NCI-H510A (cell line): ENCODE measurements at regions not wholly inside any gene's neighbourhood (a gene's known extent, or its start where the extent isn't known, plus 50 kb on each side); places are given as distances from the start of the nearest gene placed in this dataset.

ENCODE experiments used
- DNase-seq: peaks from one replicate; lab custom pipeline; 2025; lab: John Stamatoyannopoulos, UW

DNA sequence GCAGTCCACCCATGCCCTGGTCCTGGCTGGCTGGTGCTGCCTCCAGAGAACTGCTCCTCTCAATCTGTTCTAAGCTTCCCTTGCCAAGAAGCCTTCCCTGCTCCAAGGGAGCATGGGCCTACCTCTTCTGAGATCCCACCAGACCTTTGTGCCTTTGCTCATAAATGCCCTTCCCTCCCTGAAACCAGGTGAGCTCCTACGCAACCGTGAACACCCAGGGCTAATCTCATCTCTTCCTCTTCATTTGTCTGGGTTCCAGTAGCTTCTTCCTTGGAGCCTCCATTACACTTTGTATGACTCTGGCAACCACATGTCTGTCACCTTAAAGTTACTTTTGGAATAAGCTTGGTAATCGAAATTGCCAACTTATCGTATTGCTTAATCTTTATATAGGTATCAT, 270.6 kb downstream of the PBX3 start:
- DNase-seq = no peak

DNA sequence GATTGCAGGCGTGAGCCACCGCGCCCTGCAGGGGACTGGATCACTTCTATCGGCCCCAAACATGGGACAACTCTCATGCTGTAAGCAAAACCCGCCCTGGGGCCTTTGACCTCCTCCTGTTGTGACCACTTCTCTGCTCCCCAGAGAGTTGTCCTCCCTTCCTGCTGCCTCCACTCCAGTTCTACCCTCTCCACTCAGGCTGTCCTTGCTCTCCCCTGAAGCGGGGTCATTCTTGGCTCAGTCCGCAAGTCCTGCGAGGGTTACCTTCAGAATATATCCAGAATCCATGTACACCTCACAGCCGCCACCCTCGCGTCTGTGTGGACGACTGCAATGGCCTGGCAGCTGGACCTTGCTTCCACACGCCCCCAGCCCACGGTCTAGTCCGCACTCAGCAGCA, 273.7 kb downstream of the PBX3 start:
- DNase-seq = no peak

DNA sequence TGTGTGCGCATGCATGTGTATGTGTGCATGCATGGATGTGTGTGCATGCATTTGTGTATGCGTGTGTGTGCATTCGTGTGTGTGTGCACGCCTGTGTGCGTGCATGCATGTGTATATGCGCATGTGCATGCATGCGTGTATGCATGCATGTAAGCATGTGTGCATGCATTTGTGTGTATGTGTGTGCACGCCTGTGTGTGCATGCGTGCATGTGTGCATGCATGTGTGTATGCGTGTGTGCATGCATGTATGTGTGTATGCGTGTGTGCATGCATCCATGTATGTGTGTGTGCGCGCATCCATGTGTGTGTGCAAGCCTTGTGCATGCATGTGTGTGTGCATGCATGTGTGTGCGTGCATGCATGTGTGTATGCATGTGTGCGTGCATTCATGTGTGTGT, 276.8 kb downstream of the PBX3 start:
- no peak for DNase-seq

DNA sequence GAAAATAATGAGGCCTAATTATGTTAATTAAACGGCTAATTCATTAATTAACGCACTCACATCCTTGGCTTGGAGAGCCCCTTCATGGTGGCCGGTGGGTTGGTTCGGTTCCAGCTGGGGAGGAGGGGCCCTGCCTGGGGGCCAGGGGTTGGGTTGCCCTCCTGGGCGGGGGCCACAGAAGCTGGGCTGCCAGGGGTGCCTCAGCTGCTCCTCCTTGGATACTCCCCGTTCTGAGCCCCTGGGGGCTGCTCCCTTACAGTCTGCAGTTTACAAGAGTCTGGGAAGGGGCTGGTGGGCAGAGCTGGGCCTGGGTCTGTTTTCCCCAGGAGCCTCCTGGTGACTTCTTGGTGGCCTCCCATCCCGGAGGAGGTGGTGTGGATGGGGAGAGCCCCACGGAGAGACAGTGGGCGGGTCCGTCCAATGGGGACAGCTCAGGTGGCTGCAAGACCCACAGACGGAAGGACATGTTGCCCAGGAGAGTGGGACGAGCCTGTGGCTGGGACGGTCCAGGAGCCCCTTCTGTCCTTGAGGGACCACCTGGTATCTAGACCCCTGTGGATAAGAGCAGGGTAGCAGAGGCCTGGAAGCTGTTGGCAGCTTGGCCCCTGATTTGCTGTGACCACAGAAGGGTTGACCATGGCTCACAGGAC, 277.5 kb downstream of the PBX3 start:
- no peak for DNase-seq

DNA sequence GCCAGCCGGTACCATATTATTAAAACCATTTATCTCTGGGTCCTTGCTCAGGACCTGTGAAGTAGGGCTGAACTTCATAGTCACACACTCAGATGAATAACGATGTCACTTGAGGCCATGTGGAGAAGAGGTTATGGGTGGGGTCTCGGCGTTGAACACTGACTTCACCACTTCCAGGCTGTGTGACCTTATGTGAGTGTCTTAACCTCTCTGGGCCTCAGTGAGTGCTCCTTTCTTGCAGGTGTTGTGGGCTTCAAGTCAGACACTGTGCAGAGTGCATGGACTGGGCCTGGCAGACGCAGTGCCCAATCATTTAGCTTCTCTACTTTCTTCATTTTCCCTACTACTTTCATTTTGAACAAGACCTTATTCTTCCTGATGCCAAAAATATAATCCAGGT, 278.8 kb downstream of the PBX3 start:
- DNase-seq = no peak

DNA sequence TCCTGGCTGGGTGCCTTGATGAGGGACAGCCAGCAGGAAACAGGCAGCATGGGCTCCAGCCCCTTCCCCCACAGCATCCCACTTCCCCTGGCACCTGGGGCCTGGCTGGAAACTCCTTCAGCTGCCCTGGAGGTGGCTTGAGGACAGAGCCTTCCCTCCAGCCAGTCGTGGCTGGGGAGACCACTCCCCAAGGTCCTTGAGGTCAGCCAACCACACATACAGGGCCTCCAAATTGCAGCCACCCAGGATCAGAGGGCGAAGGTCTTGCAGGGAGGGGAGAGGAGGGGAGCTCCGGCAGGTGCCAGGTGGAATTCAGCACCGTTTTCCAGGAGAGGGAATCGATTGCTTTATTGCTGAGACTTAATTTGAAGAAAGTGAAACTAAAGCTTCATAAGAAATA, 280.4 kb downstream of the PBX3 start:
- DNase-seq = no peak

DNA sequence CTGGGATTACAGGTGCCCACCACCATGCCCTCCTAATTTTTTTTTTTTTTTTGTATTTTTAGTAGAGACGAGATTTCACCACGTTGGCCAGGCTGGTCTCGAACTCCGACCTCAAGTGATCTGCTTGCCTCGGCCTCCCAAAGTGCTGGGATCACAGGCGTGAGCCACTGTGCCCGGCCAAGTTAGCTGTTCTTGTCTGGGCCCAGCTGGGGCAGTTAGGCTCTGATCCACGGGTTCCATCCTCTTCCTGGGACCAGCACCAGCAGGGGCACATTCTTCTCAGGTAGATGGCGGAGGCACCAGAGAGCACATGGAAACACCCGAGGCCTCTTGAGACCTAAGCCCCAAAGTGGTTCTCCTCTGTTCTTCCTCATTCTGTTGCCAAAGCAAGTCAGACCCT, 281.6 kb downstream of the PBX3 start:
- DNase-seq = no peak

DNA sequence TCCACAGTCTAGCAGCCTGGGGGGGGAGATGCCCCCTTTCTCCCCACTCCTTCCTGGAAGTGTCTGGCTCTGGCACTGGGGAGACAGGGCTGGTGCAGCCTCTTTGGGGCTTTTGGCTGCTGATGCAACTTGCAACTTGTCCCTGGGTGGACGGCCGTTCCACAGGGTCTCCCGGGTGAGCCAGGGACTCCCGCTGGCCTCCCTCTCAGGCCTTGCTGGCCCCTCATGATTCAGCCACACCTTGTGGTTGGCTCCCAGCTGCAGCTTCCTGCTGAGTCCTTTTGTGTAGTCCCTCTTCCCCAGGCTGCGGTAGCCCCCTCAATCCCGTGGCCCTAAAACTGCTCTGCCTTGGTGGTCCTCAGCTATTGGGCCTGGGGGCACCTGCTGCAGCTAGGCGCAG, 283.5 kb downstream of the PBX3 start:
- no peak for DNase-seq

DNA sequence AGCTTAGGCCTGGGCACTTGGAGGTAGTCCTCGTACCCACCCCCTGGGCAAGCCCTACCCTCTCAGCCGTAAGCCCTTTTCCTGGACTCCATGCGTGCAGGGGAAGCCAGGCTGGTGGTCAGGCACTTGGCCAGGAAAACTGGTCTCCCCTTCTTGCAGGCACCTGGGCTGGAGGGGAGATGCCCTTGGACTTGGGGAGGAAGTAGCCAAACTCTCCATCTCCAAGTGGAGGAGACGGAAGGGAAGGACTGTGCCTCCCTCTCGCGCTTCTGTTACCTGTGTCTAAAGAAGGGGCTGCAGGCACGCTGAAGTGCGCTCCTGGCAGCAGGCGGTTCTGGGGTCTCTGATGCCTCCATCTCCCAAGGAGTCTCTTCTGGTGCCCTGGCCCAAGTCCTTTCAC, 283.9 kb downstream of the PBX3 start:
- no peak for DNase-seq

DNA sequence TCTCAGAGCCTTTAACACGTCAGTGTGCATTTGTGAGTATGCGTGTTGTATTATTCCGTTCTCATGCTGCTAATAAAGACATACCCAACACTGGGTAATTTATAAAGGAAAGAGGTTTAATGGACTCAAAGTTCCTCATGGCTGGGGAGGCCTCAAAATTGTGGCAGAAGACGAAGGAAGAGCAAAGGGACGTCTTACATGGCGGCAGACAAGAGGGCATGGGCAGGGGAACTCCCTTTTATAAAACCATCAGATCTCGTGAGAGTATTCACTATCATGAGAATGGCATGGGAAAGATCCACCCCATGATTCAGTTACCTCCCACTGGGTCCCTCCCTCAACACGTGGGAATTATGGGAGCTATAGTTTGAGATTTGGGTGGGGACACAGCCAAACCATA, 285.0 kb downstream of the PBX3 start:
- no peak for DNase-seq

DNA sequence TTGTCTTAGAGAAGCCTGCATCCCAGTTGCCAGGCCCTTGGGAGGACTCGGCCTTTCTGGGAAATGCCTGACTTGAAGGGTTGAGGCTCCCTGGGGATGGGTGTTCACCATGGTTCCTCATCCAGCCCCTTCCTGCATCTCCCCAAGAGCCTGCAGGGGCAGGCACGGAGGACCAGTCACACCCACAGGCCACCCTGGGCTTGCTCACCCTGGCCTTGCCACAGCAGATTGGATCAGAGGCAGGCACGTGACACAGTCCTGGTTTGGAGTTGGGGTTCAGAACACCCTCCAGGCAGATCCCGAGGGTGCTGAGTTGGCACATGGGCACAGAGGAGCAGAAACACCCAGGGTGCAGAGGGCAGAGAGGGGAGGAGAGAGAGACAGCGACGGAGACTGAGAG, 286.1 kb downstream of the PBX3 start:
- no peak for DNase-seq

DNA sequence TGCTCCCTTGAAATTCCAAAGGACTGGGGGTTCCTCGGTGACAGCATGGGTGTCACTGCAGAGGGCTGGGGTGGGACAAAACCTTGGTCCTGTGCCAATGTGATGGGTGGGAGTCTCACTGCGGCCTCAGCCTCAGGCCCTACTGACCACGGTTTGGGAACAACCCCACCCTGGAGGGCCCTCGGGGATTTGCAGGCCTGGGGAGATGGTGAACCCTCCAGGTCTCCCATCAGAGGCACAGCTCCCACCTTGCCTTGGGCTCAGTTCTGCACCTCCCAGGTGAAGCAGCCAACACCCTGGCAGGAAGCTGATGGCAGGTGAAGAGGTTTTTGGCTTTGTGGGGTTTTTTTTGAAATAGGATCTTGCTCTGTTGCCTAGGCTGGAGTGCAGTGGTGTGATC, 286.8 kb downstream of the PBX3 start:
- DNase-seq = no peak

DNA sequence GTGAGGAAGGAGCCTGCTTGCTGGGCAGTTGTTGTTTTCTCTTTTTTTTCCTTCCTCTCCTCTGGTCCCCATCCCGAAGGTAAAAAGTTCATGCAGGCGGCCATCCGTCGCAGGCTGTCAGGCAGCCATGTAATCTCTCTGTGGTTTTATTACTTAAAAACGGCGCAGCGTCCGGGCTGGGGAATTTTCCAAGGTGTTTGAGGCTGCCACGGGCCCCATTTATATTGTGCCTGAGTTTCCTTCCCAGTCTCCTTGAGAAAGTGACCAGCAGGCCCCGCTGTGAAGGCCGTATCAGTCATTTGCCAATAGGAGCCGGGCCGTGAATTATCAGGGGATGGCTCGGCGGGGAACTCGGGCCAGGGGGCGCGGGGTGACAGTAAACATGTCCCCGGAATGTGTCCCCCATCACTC, 289.7 kb downstream of the PBX3 start:
- DNase-seq = no peak

DNA sequence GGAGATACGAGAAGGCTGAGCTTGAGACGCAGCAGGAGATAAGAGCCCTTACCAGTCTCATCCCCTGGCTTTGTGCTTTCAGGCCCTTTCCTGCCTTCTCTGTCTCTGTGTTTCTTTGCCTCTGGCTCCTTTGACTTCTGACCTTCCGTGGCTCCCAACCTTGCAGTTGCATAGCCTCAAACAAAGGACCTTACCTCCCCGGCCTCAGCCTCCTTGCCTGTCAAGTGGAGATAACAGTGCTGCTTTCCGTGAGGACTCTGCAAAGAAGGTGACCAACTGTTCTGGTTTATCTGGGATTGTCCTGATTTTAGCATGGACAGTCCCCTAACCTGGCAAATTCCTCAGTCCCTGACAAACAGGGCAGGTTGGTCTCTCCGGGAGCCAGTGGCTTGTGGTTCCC, 287.8 kb upstream of the MVB12B start:
- no peak for DNase-seq

DNA sequence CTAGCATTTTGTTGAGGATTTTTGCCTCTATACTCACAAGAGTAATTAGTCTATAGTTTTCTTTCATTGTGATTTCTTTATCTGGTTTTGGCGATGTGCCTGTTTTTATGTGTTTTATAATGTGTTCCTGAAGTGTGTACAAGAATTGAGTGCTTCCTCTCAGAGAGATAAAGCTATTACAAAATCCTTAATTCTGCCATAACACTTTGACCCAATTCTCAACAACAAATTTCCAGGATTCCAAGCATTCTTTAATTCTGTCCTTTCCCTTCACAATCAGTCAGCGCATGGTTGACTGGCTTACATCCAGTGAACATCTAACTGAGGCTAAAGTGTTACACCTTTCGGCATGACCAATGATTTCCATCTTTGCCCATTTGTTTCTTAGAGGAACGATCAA, 282.9 kb upstream of the MVB12B start:
- no peak for DNase-seq

DNA sequence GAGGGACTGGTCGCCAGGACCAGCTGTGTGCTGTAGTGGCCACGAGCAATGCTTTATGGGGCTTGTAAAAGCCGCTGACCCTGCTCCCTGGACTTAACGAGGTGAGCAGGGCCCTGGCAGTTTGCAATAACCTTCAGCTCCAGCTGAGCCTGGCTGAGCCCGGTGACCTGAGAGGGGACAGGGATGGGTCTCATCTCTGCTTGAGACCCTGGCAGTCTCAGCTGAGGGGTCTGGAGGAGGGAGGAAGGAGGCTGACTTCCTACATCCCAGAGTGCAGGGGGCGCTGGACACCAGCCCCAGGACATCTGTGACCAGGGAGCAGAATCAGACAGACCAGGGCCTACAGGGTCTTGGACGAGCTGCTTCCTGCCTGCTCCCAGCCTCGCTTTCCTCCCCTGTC, 277.5 kb upstream of the MVB12B start:
- no peak for DNase-seq

DNA sequence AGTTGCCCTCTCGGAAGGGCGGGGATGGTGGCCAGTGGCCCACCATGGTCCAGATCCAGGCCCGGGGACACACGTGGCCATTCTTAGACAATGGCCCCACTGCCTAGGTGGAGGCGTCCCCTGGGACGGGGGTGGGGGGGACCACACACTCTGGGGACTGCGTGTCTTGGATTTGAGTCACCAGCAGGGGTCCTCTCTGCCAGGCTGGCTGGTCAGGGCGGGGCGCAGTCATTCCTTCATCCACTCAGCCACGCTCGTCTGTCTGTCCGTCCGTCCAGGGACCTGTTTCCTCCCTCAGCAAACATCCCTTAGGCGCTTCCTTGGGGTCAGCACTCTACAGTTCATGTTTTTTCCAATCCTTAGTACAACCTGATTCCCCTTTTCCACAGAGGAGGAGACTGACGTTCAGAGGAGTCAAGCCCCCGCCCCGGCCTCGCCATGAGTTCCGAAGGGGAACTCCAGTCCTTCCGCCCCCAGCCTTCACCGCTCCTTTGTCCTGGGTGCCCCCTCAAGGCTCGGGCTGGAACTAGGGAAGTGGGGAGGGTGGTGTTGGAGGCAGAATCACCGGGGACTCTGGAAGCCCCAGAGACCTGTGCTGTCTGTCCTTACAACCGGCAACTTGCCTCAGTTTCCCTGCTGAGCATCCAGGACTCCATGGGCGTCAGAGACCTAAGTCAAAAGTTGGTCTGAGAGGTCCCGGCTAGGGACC, 276.6 kb upstream of the MVB12B start:
- DNase-seq = no peak

DNA sequence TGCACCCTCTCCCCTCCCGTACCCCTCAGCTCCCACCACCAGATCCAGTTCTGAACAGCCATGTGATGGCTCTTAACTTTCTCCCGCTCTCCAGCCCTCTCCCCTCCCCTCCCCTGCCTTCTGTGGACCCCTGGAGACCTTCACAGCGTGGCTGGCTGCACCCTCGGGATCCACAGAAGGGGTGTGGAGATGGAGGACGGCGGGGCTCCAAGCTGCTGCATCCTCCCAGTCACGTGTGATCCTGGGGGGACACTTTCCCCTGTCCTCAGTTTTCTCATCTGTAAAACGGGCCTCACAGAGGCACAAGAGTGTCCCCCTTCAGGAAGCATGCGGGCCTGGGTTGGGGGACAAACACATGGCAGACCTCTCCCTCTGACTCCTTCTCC, 276.0 kb upstream of the MVB12B start:
- no peak for DNase-seq

DNA sequence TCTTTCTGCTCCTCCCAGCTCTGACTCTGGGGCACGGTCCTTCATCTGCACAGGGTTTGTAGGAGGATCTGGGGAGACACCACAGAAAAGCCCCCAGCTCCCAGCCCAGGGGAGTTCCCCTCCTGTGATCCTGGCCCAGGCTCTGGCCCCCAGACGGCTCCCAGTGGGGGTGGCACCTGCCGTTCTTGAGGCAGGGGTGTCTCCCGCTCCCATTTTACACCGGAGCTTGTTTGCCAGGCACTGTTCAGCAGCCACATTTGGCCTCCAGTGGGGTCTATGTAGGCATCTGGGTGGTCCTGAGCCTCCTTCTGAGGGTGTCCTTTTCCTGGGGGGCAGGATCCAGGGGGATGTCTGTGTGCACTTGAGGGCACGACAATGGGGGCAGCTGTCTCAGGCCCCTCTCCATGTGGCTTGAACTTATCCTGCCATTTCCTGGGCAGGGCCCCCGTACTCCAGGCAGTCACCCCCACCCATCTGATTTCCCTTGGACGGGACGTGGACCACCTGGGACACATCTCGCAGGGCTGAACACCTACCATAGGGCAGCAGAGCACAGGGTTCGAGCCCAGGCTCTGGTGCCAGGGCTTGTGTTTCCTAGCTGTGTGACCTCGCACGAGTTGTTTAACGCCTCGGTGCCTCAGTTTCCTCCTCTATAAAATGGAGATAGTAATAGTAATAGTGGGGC, 275.0 kb upstream of the MVB12B start:
- DNase-seq = no peak

DNA sequence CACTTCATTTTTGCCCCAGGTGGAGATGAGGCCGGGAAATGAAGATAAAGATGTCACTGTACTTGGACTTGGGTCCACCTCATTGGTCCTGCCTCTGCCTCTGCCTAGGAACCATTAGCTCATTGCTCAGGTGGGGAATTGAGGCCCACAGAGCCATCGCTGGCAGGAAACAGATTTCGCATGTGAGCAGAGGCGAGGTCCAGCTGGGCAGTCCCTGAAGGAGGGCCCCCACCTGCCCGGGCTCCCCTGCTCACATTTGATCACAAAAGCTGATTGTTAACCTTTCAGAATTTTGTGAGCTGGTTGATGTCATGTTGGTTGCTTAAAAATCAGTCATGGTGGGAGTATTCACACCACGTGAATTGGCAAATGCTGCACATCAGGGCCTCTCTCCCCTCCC, 273.8 kb upstream of the MVB12B start:
- DNase-seq = no peak

DNA sequence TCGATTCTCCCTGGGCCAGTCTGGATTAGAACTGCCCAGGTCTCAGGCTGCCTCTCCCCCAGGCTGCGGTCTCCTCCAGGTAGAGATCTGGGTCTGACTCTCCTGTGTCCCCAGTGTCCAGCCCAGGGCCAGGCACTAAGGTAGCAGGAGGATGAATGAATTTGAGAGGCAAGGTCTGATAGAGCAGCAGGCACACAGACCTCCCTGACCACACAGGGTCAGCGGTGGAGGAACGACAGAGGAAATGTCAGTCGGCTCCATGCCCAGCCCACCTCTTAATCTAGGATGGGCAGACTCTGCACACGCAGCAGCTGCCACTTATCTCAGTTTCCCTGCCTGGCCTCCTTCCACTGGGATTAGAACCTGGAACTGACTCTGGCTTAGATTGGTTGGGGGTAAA, 272.7 kb upstream of the MVB12B start:
- no peak for DNase-seq

DNA sequence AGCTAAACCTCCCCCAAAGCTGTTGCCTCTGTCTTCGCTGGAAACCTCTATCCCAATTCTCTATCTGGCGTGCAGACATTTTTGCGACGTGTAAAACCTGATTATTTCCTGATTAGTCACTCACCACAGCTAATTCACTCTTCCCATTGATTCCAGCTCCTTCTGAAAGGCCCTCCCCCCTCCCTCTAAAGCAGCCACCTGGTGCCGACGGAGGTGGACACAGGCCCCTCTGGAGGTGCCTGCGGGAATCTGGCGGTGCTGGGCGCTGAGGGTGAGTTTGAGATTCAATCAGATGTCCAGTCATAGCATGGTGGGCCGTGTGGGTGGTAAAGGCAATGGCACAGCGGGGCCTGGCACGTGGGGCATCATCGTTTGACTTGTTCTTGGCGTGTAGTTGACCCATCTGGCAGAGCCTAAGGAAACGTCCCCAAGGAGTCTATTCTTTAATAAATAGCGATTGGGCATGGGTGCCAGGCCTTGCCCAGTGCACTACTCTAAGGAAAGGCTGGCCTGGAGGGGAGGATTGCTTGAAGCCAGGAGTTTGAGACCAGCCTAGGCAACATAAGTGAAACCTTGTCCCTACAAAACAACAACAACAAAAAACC, 271.1 kb upstream of the MVB12B start:
- DNase-seq = no peak

DNA sequence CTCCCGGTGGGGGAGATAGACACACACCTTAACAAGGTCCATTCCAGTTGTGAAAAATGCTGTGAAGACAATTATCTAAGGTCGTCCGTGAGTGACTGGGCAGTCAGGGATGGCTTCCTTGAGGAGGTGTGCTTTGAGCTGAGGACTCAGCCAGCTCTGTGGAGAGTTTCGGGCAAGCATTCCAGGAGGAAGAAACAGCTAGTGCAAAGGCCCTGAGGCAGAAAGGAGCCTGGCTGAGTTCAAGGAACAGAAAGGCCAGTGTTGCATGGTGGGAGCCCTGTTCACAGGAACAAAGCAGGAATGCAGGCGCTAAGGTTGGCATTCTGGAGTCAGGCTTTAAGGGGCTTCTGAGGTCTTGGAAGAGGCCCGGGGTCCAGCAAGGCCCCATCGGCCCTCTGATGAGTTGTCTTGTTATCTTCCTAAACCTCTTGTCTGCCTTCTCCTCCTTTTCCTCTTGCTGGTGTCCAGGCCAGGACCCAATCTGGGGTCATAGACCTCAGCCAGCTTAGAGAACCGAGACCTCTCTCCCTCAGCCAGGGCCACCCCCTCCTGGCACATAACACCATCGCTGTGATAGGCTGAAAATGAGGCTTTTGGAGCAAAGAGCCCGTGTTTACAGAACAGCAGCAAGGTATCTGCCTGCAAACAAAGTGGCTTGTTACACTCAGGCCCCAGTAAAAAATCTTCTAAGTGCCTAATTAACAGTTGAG, 270.2 kb upstream of the MVB12B start:
- DNase-seq = no peak
